Fibroblast of the aortic adventitia (primary cell): ENCODE measurements at regions not wholly inside any gene's neighbourhood (a gene's known extent, or its start where the extent isn't known, plus 50 kb on each side); places are given as distances from the start of the nearest gene placed in this dataset.

Experiments used
- DNase-seq: peaks from one replicate; pipeline ENCODE4 v3.0.0-alpha.2; 2010; ENCODE audit warnings: low read depth
- H3K4me3 ChIP-seq: 2 replicates; pipeline ENCODE4 v1.5.1; 2011; ENCODE audit warnings: low read depth, mild to moderate bottlenecking, control low read depth, low read length, moderate library complexity
- TF ChIP-seq, protein P1 (sequence below): IDR thresholded peaks from 2 replicates; pipeline ENCODE4 v1.5.1; 2011; ENCODE audit warnings: mild to moderate bottlenecking, low read length, control low read depth, inconsistent platforms; ENCODE audit not compliant: insufficient read depth

GRCh38 chr14:71591231-71591630 lies 341.0 kb upstream of the RGS6 start:
- no peak overlapping the region for H3K4me3 ChIP-seq
- DNase-seq, result no peak
- TF ChIP-seq, protein P1, sequence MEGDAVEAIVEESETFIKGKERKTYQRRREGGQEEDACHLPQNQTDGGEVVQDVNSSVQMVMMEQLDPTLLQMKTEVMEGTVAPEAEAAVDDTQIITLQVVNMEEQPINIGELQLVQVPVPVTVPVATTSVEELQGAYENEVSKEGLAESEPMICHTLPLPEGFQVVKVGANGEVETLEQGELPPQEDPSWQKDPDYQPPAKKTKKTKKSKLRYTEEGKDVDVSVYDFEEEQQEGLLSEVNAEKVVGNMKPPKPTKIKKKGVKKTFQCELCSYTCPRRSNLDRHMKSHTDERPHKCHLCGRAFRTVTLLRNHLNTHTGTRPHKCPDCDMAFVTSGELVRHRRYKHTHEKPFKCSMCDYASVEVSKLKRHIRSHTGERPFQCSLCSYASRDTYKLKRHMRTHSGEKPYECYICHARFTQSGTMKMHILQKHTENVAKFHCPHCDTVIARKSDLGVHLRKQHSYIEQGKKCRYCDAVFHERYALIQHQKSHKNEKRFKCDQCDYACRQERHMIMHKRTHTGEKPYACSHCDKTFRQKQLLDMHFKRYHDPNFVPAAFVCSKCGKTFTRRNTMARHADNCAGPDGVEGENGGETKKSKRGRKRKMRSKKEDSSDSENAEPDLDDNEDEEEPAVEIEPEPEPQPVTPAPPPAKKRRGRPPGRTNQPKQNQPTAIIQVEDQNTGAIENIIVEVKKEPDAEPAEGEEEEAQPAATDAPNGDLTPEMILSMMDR, result no peak

DNA sequence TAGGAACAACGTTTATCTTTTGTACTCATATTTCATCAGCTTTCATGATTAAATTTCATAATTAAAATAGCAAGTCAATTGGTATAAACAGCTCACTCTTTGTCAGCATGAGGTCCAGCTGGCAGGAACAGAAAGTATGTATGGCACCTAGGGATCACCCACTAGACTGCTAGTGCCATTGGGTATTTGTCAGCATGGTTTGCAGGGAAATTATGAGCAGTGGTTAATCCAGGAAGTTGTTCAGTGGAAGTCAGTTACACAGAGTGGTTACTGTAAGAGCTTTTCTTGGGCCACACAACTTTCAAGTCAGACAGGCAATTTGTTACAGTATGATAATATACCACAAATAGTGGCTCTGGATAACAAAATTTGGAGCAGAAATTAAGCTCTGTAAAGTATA lies 340.3 kb upstream of the RGS6 start:
- TF ChIP-seq, protein P1, result no peak
- DNase-seq, result peak; percentile 58
- H3K4me3 ChIP-seq, result no peak overlapping the region

GRCh38 chr14:71592361-71592760 lies 339.9 kb upstream of the RGS6 start:
- no peak for DNase-seq

DNA sequence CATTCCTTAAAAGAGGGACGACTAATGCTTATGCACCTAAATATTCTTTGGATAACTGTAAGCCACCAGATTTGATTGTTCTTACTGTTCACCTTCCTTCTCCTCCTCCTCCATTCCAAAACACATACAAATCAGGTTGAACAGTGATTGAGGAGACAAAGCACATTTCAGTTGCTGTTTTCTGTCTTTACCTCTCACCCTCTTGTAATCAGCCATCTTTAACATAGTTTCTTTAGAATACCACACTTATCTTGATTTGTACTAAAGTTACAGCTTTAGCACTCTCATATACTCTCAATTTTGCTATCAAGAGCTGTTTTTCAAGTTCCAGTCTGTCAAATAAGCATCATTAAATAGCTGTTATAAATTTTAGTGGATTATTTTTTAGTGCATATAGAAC lies 338.3 kb upstream of the RGS6 start:
- no peak for DNase-seq
- TF ChIP-seq, protein P1, result no peak
- no peak overlapping the region for H3K4me3 ChIP-seq

More at GRCh38 chr14:71592361-71592760, 339.9 kb upstream of the RGS6 start:
- TF ChIP-seq, protein P1, result no peak
- H3K4me3 ChIP-seq, result no peak overlapping the region

- TF ChIP-seq, protein P1, result no peak
- H3K4me3 ChIP-seq, result no peak overlapping the region
- peak; percentile 75 for DNase-seq
Measured at GRCh38 chr14:71594821-71595220, 337.4 kb upstream of the RGS6 start.

DNA sequence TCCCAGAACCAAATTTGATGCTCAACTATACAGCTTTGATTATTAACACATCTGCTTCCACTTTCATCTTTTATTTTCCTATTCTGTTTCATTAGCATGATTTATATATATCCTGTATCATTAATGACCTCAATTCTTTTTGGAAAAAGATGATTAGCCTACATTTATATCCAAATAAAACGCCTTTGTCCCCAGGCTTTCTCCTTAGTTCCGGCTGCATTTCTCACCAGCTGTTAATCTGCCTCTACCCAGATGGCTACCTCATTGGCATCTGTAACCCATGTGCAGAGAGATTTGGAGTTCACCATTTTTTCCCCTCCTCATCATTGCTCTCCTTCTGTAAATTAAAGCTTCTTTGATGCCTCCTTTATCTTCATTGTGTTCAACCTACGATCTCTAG lies 336.8 kb upstream of the RGS6 start:
- no peak overlapping the region for H3K4me3 ChIP-seq
- TF ChIP-seq, protein P1, result no peak
- no peak for DNase-seq

DNA sequence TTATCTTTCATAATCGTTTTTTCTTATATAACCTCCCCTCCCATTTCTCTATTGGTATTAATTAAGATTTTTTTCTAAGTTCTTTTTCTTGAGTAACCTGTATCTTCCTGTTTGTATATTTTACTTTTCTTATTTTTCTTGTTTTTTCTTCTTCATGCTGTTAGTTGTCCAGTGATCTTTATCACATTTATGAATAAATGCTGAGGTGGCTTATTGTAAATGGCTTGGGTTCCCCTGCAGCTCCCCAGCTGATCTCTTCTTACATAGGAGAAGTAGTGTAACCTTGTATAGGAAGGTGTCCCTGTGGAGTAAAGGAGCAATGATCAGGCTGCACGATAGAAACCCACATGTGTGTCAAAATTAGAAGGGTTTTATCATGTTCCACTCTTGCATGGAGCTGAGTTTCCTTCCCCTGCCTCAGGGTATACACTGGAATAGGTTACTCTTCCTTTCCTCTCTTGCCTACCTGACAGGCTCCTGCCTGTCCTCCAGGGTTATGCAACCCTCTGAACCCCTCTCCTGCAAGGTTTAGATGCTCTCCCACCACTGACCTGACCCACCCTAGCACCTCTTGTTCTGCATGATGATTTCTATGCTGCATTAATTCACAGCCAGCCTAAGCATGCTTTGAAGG lies 334.8 kb upstream of the RGS6 start:
- no peak for DNase-seq
- TF ChIP-seq, protein P1, result no peak
- no peak overlapping the region for H3K4me3 ChIP-seq
